H1 (cell line): ENCODE measurements at regions not wholly inside any gene's neighbourhood (a gene's known extent, or its start where the extent isn't known, plus 50 kb on each side); places are given as distances from the start of the nearest gene placed in this dataset.

Experiments
- CTCF ChIA-PET: fragments of 300-600 bp; sonication (Branson Sonifier 250); formaldehyde crosslinking; loops from one replicate; lab custom pipeline; 2021; ENCODE audit not compliant: partially characterized antibody; lab: Charles Lee
- POLR2A ChIA-PET: fragments of 300-600 bp; sonication (Branson Sonifier 250); formaldehyde crosslinking; loops from one replicate; lab custom pipeline; 2021; ENCODE audit warnings: inconsistent platforms; ENCODE audit not compliant: partially characterized antibody; lab: Charles Lee
- DNase-seq, 2 experiments: peaks; one replicate each; pipeline versions ENCODE4 v3.0.0 to v3.0.0-alpha.2; 2010 to 2022; ENCODE audit warnings: low spot score in 2 of 2, low read depth in 1 of 2, mixed read lengths in 1 of 2
- FAIRE-seq: peaks from 2 replicates; lab custom pipeline; 2011; peaks lifted over from hg19 to GRCh38; lab: Jason Lieb, UNC
- H2AFZ ChIP-seq: 2 replicates; pipeline ENCODE4 v1.8.1; 2012; ENCODE audit warnings: low read length, inconsistent platforms
- H2AK5ac ChIP-seq: 2 replicates; pipeline ENCODE4 v1.6.1; 2013; ENCODE audit warnings: low read depth, low read length
- H2BK120ac ChIP-seq: replicated peaks from 2 replicates; pipeline ENCODE3; 2013; ENCODE audit warnings: low read depth, low read length, inconsistent platforms
- H2BK12ac ChIP-seq: 2 replicates; pipeline ENCODE4 v1.6.1; 2013; ENCODE audit warnings: low read depth, low read length
- H2BK15ac ChIP-seq: 2 replicates; pipeline ENCODE4 v1.6.1; 2013; ENCODE audit warnings: low read length
- H2BK20ac ChIP-seq: 2 replicates; pipeline ENCODE4 v1.6.1; 2013; ENCODE audit warnings: low read length
- H2BK5ac ChIP-seq: 2 replicates; pipeline ENCODE4 v1.6.1; 2013; ENCODE audit warnings: low read depth, low read length
- H3K14ac ChIP-seq: 2 replicates; pipeline ENCODE4 v1.6.1; 2013; ENCODE audit warnings: inconsistent platforms; ENCODE audit not compliant: insufficient read length
- H3K18ac ChIP-seq: 2 replicates; pipeline ENCODE4 v1.6.1; 2013; ENCODE audit warnings: low read length; ENCODE audit errors: extremely low read depth
- H3K23ac ChIP-seq: 2 replicates; pipeline ENCODE4 v1.6.1; 2013; ENCODE audit warnings: inconsistent platforms; ENCODE audit not compliant: insufficient read length
- H3K23me2 ChIP-seq: 2 replicates; pipeline ENCODE4 v1.6.1; 2013; ENCODE audit warnings: low read depth, low read length
- H3K27ac ChIP-seq: 2 replicates; pipeline ENCODE4 v1.6.1; 2011; ENCODE audit warnings: low read depth, low read length, inconsistent platforms
- H3K27me3 ChIP-seq, 4 experiments: replicated peaks in 1 of 4; 1 replicate in 1 of 4; 2 replicates in 3 of 4; pipeline versions ENCODE4 v1.6.1 to v1.8.1; 2011 to 2013; ENCODE audit warnings: low read length in 3 of 4, mild to moderate bottlenecking in 3 of 4, inconsistent platforms in 2 of 4, mixed read lengths in 2 of 4, moderate library complexity in 1 of 4; ENCODE audit not compliant: control insufficient read depth in 3 of 4, insufficient read depth in 3 of 4; ENCODE audit errors: extremely low read depth in 1 of 4
- H3K36me3 ChIP-seq, 4 experiments: 2 replicates each; pipeline versions ENCODE4 v1.6.1 to v1.8.1; 2011 to 2013; ENCODE audit warnings: mild to moderate bottlenecking in 4 of 4, low read length in 3 of 4, moderate library complexity in 2 of 4, control low read depth in 1 of 4, inconsistent platforms in 1 of 4; ENCODE audit not compliant: insufficient read depth in 4 of 4, control insufficient read depth in 2 of 4
- H3K4ac ChIP-seq: replicated peaks from 2 replicates; pipeline ENCODE3; 2013; ENCODE audit warnings: low read length, low read depth, mixed read lengths, inconsistent platforms; ENCODE audit not compliant: insufficient read length
- H3K4me1 ChIP-seq, 4 experiments: replicated peaks in 1 of 4; 1 replicate in 1 of 4; 2 replicates in 3 of 4; pipeline versions ENCODE4 v1.6.1 to v1.8.1; 2011 to 2013; ENCODE audit warnings: low read length in 3 of 4, inconsistent platforms in 2 of 4, mixed read lengths in 1 of 4; ENCODE audit not compliant: insufficient read depth in 4 of 4, control insufficient read depth in 3 of 4
- H3K4me2 ChIP-seq, 2 experiments: 2 replicates each; pipeline versions ENCODE4 v1.6.1 to v1.8.1; 2011 to 2013; ENCODE audit warnings: low read depth in 2 of 2, low read length in 2 of 2, control low read depth in 1 of 2, inconsistent platforms in 1 of 2, mild to moderate bottlenecking in 1 of 2; ENCODE audit not compliant: insufficient read depth in 1 of 2
- H3K4me3 ChIP-seq, 4 experiments: fragments of 200-600, 300-600 bp in 1 of 4; sonication (generic), shearing (Covaris generic), sonication (Bioruptor Twin) in 1 of 4; 2 replicates each; pipeline versions ENCODE4 v1.5.1 to v1.8.1; 2011 to 2016; ENCODE audit warnings: low read length in 4 of 4, low read depth in 3 of 4, control low read depth in 2 of 4, inconsistent platforms in 2 of 4, mild to moderate bottlenecking in 2 of 4, mixed read lengths in 1 of 4, moderate library complexity in 1 of 4; ENCODE audit not compliant: insufficient read depth in 2 of 4; ENCODE audit errors: extremely low read depth in 1 of 4
- H3K56ac ChIP-seq: replicated peaks from 2 replicates; pipeline ENCODE3; 2013; ENCODE audit warnings: low read depth, mild to moderate bottlenecking, mixed read lengths, low read length, inconsistent platforms; ENCODE audit not compliant: insufficient read length
- H3K79me1 ChIP-seq: 2 replicates; pipeline ENCODE4 v1.6.1; 2013; ENCODE audit warnings: low read depth, low read length, control low read depth
- H3K79me2 ChIP-seq, 2 experiments: 2 replicates each; pipeline versions ENCODE4 v1.6.1 to v1.8.1; 2012 to 2013; ENCODE audit warnings: low read length in 2 of 2, mild to moderate bottlenecking in 2 of 2, inconsistent platforms in 1 of 2; ENCODE audit not compliant: insufficient read depth in 2 of 2, control insufficient read depth in 1 of 2
- H3K9ac ChIP-seq, 4 experiments: replicated peaks in 1 of 4; 1 replicate in 1 of 4; 2 replicates in 3 of 4; pipeline versions ENCODE4 v1.6.1 to v1.8.1; 2011 to 2013; ENCODE audit warnings: low read depth in 3 of 4, low read length in 3 of 4, control low read depth in 2 of 4, mild to moderate bottlenecking in 2 of 4, moderate library complexity in 2 of 4, inconsistent platforms in 1 of 4; ENCODE audit errors: extremely low read depth in 1 of 4
- H3K9me3 ChIP-seq, 2 experiments: 2 replicates each; pipeline versions ENCODE4 v1.6.1 to v1.8.1; 2012 to 2013; ENCODE audit warnings: mild to moderate bottlenecking in 2 of 2, moderate library complexity in 2 of 2, control low read depth in 1 of 2, inconsistent platforms in 1 of 2, low read depth in 1 of 2, low read length in 1 of 2, mixed read lengths in 1 of 2; ENCODE audit not compliant: insufficient read depth in 2 of 2
- H4K20me1 ChIP-seq, 2 experiments: replicated peaks in 1 of 2; 2 replicates each; pipeline versions ENCODE3 to v1.8.1; 2011 to 2013; ENCODE audit warnings: inconsistent platforms in 2 of 2, low read length in 2 of 2, mild to moderate bottlenecking in 1 of 2; ENCODE audit not compliant: insufficient read depth in 2 of 2, control insufficient read depth in 1 of 2
- H4K5ac ChIP-seq: 2 replicates; pipeline ENCODE4 v1.6.1; 2013; ENCODE audit warnings: low read length, low read depth, mixed read lengths, inconsistent platforms; ENCODE audit not compliant: insufficient read length
- H4K8ac ChIP-seq: 2 replicates; pipeline ENCODE4 v1.8.0; 2013; ENCODE audit warnings: mild to moderate bottlenecking, moderate library complexity, low read length, inconsistent platforms; ENCODE audit not compliant: insufficient read depth; ENCODE audit errors: extremely low read depth
- H4K91ac ChIP-seq: replicated peaks from 2 replicates; pipeline ENCODE3; 2013; ENCODE audit warnings: low read length, mixed read lengths, inconsistent platforms; ENCODE audit not compliant: insufficient read length
- CHD7 ChIP-seq: fragments of 300-600 bp; sonication (generic); IDR thresholded peaks from 2 replicates; pipeline ENCODE4 v1.7.1; 2012; ENCODE audit warnings: low read length, moderate library complexity, mild to moderate bottlenecking, inconsistent platforms; ENCODE audit not compliant: insufficient replicate concordance
- POLR2A ChIP-seq, 2 experiments: IDR thresholded peaks; 1 replicate in 1 of 2; 2 replicates in 1 of 2; pipeline ENCODE4 v1.6.1; 2011; ENCODE audit warnings: low read depth in 2 of 2, low read length in 2 of 2, mild to moderate bottlenecking in 2 of 2; ENCODE audit errors: control extremely low read depth in 1 of 2

GRCh38 chr12:89971880-89972279, 263.2 kb upstream of the ATP2B1 start:
- ChIA-PET POLR2A (no interaction called here), CTCF (no interaction called here)
- Histone ChIP-seq H2AFZ (0 out of 2 replicates have a peak overlapping the region, but pooled peaks have one; percentile 75), H3K4ac (no peak overlapping the region), H3K27me3 (no peaks in the 10 kb centered on the region), H3K9ac (no peak overlapping the region), H2BK5ac (no peak overlapping the region), H3K23me2 (no peaks in the 10 kb centered on the region; the same call in 1 of the 2 replicates), H4K5ac (no peak overlapping the region), H3K9me3 (no peaks in the 10 kb centered on the region), H4K8ac (no peak overlapping the region), H3K79me1 (no peaks in the 10 kb centered on the region), H3K4me2 (no peak overlapping the region), H2BK120ac (no peak overlapping the region), H3K56ac (no peak overlapping the region), H3K4me3 (no peak overlapping the region), H3K27ac (no peak overlapping the region), H3K14ac (no peak overlapping the region), H3K4me1 (no peaks in the 10 kb centered on the region), H3K23ac (no peak overlapping the region), H2BK20ac (no peak overlapping the region), H2AK5ac (no peak overlapping the region), H3K36me3 (no peaks in the 10 kb centered on the region; a peak in 1 of 8 replicates), H4K91ac (no peak overlapping the region), H3K18ac (no peak overlapping the region), H3K79me2 (no peaks in the 10 kb centered on the region), H2BK15ac (no peak overlapping the region), H2BK12ac (no peak overlapping the region), H4K20me1 (no peaks in the 10 kb centered on the region)
- no peak for DNase-seq
- no peak for FAIRE-seq
- TF ChIP-seq POLR2A (IDR thresholded peaks at IDR 0.05; ENCODE audit: control extremely low read depth in 1 of 2, low read depth in 2 of 2, low read length in 2 of 2) = no peak
- no peak for TF ChIP-seq CHD7
